Gastrocnemius medialis (tissue), 4 donors: ENCODE measurements at regions not wholly inside any gene's neighbourhood (a gene's known extent, or its start where the extent isn't known, plus 50 kb on each side); places are given as distances from the start of the nearest gene placed in this dataset.
"Not testable (repeated sequence)": the region's sequence is repeated elsewhere in the genome, so short reads cannot be mapped to it uniquely, and the experiment has no call there.

Experiments used
- ATAC-seq, 2 donors: fragments of 150-250 bp; one replicate each; pipeline ENCODE4 v1.9.1; 2016
- DNase-seq, 2 donors: peaks; one replicate each; pipeline ENCODE4 v3.0.0-alpha.2; 2019
- H3K27ac ChIP-seq, 4 donors: fragments of 200-600 bp; sonication (generic); 1 replicate in 1 of 4; 2 replicates in 3 of 4; pipeline ENCODE4 v1.5.1; 2016 to 2018; ENCODE audit warnings: mild to moderate bottlenecking in 2 of 4, moderate library complexity in 1 of 4
- H3K27me3 ChIP-seq, 3 donors: fragments of 200-600 bp; sonication (generic) in 2 of 3; 1 replicate in 1 of 3; 2 replicates in 2 of 3; pipeline versions ENCODE4 v1.5.1 to v1.6.0; 2016 to 2019; ENCODE audit warnings: mild to moderate bottlenecking in 1 of 3, moderate library complexity in 1 of 3
- H3K36me3 ChIP-seq, 2 donors: fragments of 200-600 bp; sonication (generic) in 1 of 2; one replicate each; pipeline ENCODE4 v1.5.1; 2017 to 2018
- H3K4me1 ChIP-seq, 2 donors: fragments of 200-600 bp; sonication (generic) in 1 of 2; one replicate each; pipeline ENCODE4 v1.5.1; 2016 to 2017; ENCODE audit warnings: mild to moderate bottlenecking in 2 of 2
- H3K4me3 ChIP-seq, 4 donors: fragments of 200-600 bp; sonication (generic) in 3 of 4; 1 replicate in 1 of 4; 2 replicates in 3 of 4; pipeline ENCODE4 v1.5.1; 2016 to 2019; ENCODE audit warnings: mild to moderate bottlenecking in 2 of 4
- H3K9me3 ChIP-seq, 3 donors: fragments of 200-600 bp; sonication (generic) in 2 of 3; 1 replicate in 1 of 3; 2 replicates in 2 of 3; pipeline ENCODE4 v1.5.1; 2016 to 2019
- CTCF ChIP-seq, 5 experiments: fragments of 450-650 bp in 3 of 5; fragments of 200-600 bp in 2 of 5; sonication (generic) in 2 of 5; IDR thresholded peaks in 4 of 5; conservative IDR thresholded peaks in 1 of 5; 1 replicate in 4 of 5; 2 replicates in 1 of 5; pipeline ENCODE4 v1.5.1; 2016 to 2019; ENCODE audit warnings: antibody characterized with exemption in 5 of 5, mild to moderate bottlenecking in 3 of 5, moderate library complexity in 3 of 5
- POLR2A ChIP-seq, 2 donors: fragments of 450-650 bp; IDR thresholded peaks; one replicate each; pipeline ENCODE4 v1.6.1; 2017; ENCODE audit warnings: antibody characterized with exemption in 2 of 2, mild to moderate bottlenecking in 2 of 2, moderate library complexity in 2 of 2
- in situ Hi-C, 4 donors: fragments of 200-750 bp; cut with MboI; loops; one replicate each; pipeline versions ENCODE4 v1.15.0 to v1.8.0; 2017; ENCODE audit warnings: low sequenced_read_pairs in 4 of 4
- intact Hi-C: fragments of 100-400 bp; cut with DNase I; formaldehyde crosslinking; loops from one replicate; pipeline ENCODE4 v1.15.1; 2023; ENCODE audit warnings: low total_unique reads

GRCh38 chr4:187739771-187740170, 255.8 kb upstream of the ZFP42 start:
- no peak for ATAC-seq
- intact Hi-C loops = no loop called here
- no peak for DNase-seq
- in situ Hi-C loops = no loop called here
- Histone ChIP-seq H3K27me3 (no peaks in the 10 kb centered on the region), H3K9me3 (no peaks in the 10 kb centered on the region), H3K36me3 (no peaks in the 10 kb centered on the region), H3K27ac (no peak overlapping the region), H3K4me1 (no peaks in the 10 kb centered on the region), H3K4me3 (no peak overlapping the region)
- TF ChIP-seq CTCF (IDR thresholded peaks at IDR 0.05 in 4 of 5, conservative IDR thresholded peaks at IDR 0.05 in 1 of 5) (no peak), POLR2A (IDR thresholded peaks at IDR 0.05) (no peak)

GRCh38 chr4:187744911-187745310, 250.7 kb upstream of the ZFP42 start:
- H3K36me3 ChIP-seq = no peaks in the 10 kb centered on the region
- ATAC-seq (no peak), DNase-seq (no peak)
- in situ Hi-C loops = no loop called here
- intact Hi-C loops = no loop called here
- no peak overlapping the region for H3K27ac ChIP-seq
- no peak overlapping the region for H3K4me3 ChIP-seq
- no peaks in the 10 kb centered on the region for H3K27me3 ChIP-seq
- no peaks in the 10 kb centered on the region for H3K9me3 ChIP-seq
- H3K4me1 ChIP-seq = no peaks in the 10 kb centered on the region
- no peak for TF ChIP-seq POLR2A (IDR thresholded peaks at IDR 0.05)
- TF ChIP-seq CTCF (IDR thresholded peaks at IDR 0.05 in 4 of 5, conservative IDR thresholded peaks at IDR 0.05 in 1 of 5) = no peak

- H3K27ac ChIP-seq, in situ Hi-C loops, H3K4me3 ChIP-seq, H3K9me3 ChIP-seq, H3K36me3 ChIP-seq, DNase-seq, intact Hi-C loops, ATAC-seq, H3K4me1 ChIP-seq, H3K27me3 ChIP-seq: not testable (repeated sequence)
Measured at GRCh38 chr4:187750652-187751051, 244.9 kb upstream of the ZFP42 start.

GRCh38 chr4:187767158-187767557, 228.4 kb upstream of the ZFP42 start:
- no peaks in the 10 kb centered on the region for H3K4me1 ChIP-seq
- no peak overlapping the region for H3K4me3 ChIP-seq
- no peaks in the 10 kb centered on the region for H3K27me3 ChIP-seq
- intact Hi-C loops (no loop called here), in situ Hi-C loops (no loop called here)
- H3K36me3 ChIP-seq = no peaks in the 10 kb centered on the region
- no peak overlapping the region for H3K27ac ChIP-seq
- TF ChIP-seq CTCF (IDR thresholded peaks at IDR 0.05 in 4 of 5, conservative IDR thresholded peaks at IDR 0.05 in 1 of 5) (no peak), POLR2A (IDR thresholded peaks at IDR 0.05) (no peak)
- ATAC-seq (no peak), DNase-seq (no peak)
- H3K9me3 ChIP-seq = no peaks in the 10 kb centered on the region

- Histone ChIP-seq H3K27ac (no peak overlapping the region), H3K27me3 (no peaks in the 10 kb centered on the region), H3K4me3 (no peak overlapping the region), H3K4me1 (no peaks in the 10 kb centered on the region), H3K9me3 (no peaks in the 10 kb centered on the region), H3K36me3 (no peaks in the 10 kb centered on the region)
- no peak for TF ChIP-seq CTCF (IDR thresholded peaks at IDR 0.05 in 4 of 5, conservative IDR thresholded peaks at IDR 0.05 in 1 of 5)
- TF ChIP-seq POLR2A (IDR thresholded peaks at IDR 0.05) = no peak
- DNase-seq (no peak), ATAC-seq (no peak)
- intact Hi-C loops (no loop called here), in situ Hi-C loops (no loop called here)
Measured at GRCh38 chr4:187767687-187768086, 227.9 kb upstream of the ZFP42 start.
